Spleen (tissue), 11 donors: ENCODE measurements at regions not wholly inside any gene's neighbourhood (a gene's known extent, or its start where the extent isn't known, plus 50 kb on each side); places are given as distances from the start of the nearest gene placed in this dataset.

ENCODE experiments used
- DNase-seq: peaks from one replicate; pipeline ENCODE4 v3.0.0-alpha.2; 2020
- H3K27ac ChIP-seq, 8 donors: fragments of 200-600 bp; sonication (generic) in 7 of 8; 1 replicate in 4 of 8; 2 replicates in 4 of 8; pipeline versions ENCODE4 v1.5.0 to v1.8.0; 2016 to 2021; ENCODE audit warnings: inconsistent platforms in 4 of 8, mild to moderate bottlenecking in 4 of 8, moderate library complexity in 1 of 8
- H3K27me3 ChIP-seq, 7 donors: fragments of 200-600 bp; sonication (generic) in 6 of 7; replicated peaks in 1 of 7; 1 replicate in 4 of 7; 2 replicates in 3 of 7; pipeline versions ENCODE4 v1.5.0 to v1.8.0; 2016 to 2021; ENCODE audit warnings: inconsistent platforms in 3 of 7, mild to moderate bottlenecking in 1 of 7
- H3K36me3 ChIP-seq, 6 donors: fragments of 200-600 bp; sonication (generic) in 5 of 6; 1 replicate in 4 of 6; 2 replicates in 2 of 6; pipeline versions ENCODE4 v1.5.0 to v1.8.0; 2016 to 2021; ENCODE audit warnings: inconsistent platforms in 2 of 6
- H3K4me1 ChIP-seq, 6 donors: fragments of 200-600 bp; sonication (generic) in 5 of 6; 1 replicate in 3 of 6; 2 replicates in 3 of 6; pipeline versions ENCODE4 v1.5.0 to v1.8.0; 2016 to 2021; ENCODE audit warnings: inconsistent platforms in 3 of 6
- H3K4me3 ChIP-seq, 8 donors: fragments of 200-600 bp; sonication (generic) in 7 of 8; 1 replicate in 4 of 8; 2 replicates in 4 of 8; pipeline versions ENCODE4 v1.5.0 to v1.8.0; 2016 to 2021; ENCODE audit warnings: inconsistent platforms in 4 of 8, mild to moderate bottlenecking in 4 of 8, moderate library complexity in 2 of 8
- H3K9me3 ChIP-seq, 8 donors: fragments of 200-600 bp; sonication (generic) in 7 of 8; 1 replicate in 4 of 8; 2 replicates in 4 of 8; pipeline versions ENCODE4 v1.5.0 to v1.8.0; 2016 to 2021; ENCODE audit warnings: inconsistent platforms in 4 of 8
- CTCF ChIP-seq, 11 experiments: fragments of 200-600 bp in 7 of 11; fragments of 450-650 bp in 4 of 11; sonication (generic) in 4 of 11; IDR thresholded peaks in 8 of 11; conservative IDR thresholded peaks in 3 of 11; 1 replicate in 7 of 11; 2 replicates in 4 of 11; pipeline versions ENCODE4 v1.4.0 to v1.8.0; 2016 to 2021; ENCODE audit warnings: antibody characterized with exemption in 11 of 11, inconsistent platforms in 4 of 11, mild to moderate bottlenecking in 1 of 11
- POLR2A ChIP-seq, 3 donors: fragments of 450-650 bp; IDR thresholded peaks; one replicate each; pipeline ENCODE4 v1.5.1; 2017; ENCODE audit warnings: antibody characterized with exemption in 3 of 3, mild to moderate bottlenecking in 1 of 3
- POLR2AphosphoS5 ChIP-seq, 3 donors: sonication (generic); formaldehyde crosslinking; IDR thresholded peaks; one replicate each; pipeline ENCODE4 v1.5.1; 2017; ENCODE audit warnings: antibody characterized with exemption in 3 of 3
- WGBS, 5 donors: extraction: QIAGEN DNeasy Blood & Tissue Kit in 3 of 5; methylation state at CpG; one replicate each; pipeline versions ENCODE4 v1.1.5 to v1.1.7; 2013 to 2018; 5-methylcytosine and 5-hydroxymethylcytosine counted together
- intact Hi-C: fragments of 100-400 bp; cut with DNase I; formaldehyde crosslinking; loops from one replicate; pipeline ENCODE4 v1.15.0; 2023; ENCODE audit warnings: low total_unique reads
- donor health status: healthy with polysubstance abuse.
- donor health status: DM: no; HTN: no; CAD: no; lungs with moderate emphysema.
- donor health status: DM: no; HTN: no; CAD: no.
- donor health status: Bipolar disorder and iron deficiency.
- donor health status: healthy.
- donor health status: DM: no; HTN: no; CAD: no.
- donor health status: DM: yes; HTN: yes; CAD: no.

GRCh38 chr2:117644403-117644802 lies 170.1 kb upstream of the DDX18 start:
- Histone ChIP-seq H3K27me3 (no peaks in the 10 kb centered on the region), H3K9me3 (no peaks in the 10 kb centered on the region), H3K27ac (no peak overlapping the region), H3K36me3 (no peaks in the 10 kb centered on the region), H3K4me1 (no peaks in the 10 kb centered on the region), H3K4me3 (no peak overlapping the region)
- intact Hi-C loops, result no loop called here
- TF ChIP-seq POLR2AphosphoS5 (IDR thresholded peaks at IDR 0.05) (no peak), POLR2A (IDR thresholded peaks at IDR 0.05) (no peak), CTCF (IDR thresholded peaks at IDR 0.05 in 8 of 11, conservative IDR thresholded peaks at IDR 0.05 in 3 of 11) (no peak)
- WGBS, 5 donors, result 54 to 74% (median 68%) methylated on average over 3 of the region's 3 CpGs
- DNase-seq, result no peak

DNA sequence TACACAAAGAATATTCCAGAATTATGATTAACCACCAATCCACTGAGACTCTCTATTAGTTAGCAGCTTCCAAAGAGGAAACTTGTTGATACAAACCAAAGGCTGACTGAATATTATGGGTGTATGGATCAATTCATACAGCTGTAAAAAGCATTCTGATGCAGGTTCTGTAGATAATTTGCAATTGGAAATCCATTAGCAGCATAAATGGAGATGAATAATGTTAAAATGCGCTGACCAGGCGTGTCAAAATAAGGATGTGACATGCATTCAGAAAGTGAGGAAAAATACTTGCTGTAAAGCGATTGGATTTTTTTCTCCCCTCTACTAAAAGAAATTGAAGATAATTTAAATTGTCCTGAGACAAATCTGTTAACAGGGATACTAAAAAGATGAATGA lies 169.0 kb upstream of the DDX18 start:
- intact Hi-C loops, result no loop called here
- no peaks in the 10 kb centered on the region for H3K27me3 ChIP-seq
- H3K27ac ChIP-seq, result no peak overlapping the region
- DNase-seq, result no peak
- H3K4me3 ChIP-seq, result no peak overlapping the region
- WGBS, 5 donors, result 58 to 81% (median 66%) methylated on average over 3 of the region's 3 CpGs
- TF ChIP-seq CTCF (IDR thresholded peaks at IDR 0.05 in 8 of 11, conservative IDR thresholded peaks at IDR 0.05 in 3 of 11), result no peak
- no peak for TF ChIP-seq POLR2AphosphoS5 (IDR thresholded peaks at IDR 0.05)
- no peak for TF ChIP-seq POLR2A (IDR thresholded peaks at IDR 0.05)
- H3K36me3 ChIP-seq, result no peaks in the 10 kb centered on the region
- H3K4me1 ChIP-seq, result no peaks in the 10 kb centered on the region
- H3K9me3 ChIP-seq, result no peaks in the 10 kb centered on the region

DNA sequence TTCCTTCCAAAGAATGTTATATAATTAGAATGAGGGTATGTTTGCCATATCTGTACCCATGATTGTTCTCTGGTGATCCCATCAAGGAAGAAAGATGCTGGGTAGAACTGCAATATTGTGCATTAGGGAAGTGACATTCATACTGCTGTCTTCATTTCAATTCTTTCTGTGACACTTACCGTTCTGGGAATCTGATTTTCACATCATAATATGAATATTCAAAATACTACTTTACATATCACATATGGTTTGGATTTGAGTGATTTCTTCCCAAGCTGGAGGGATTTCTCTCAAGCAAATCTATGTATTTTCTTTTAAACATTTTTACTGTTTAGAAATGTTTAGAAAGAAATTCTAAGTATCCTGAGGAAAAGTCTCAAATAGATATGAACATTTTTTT lies 168.4 kb upstream of the DDX18 start:
- Histone ChIP-seq H3K27ac (no peak overlapping the region), H3K36me3 (no peaks in the 10 kb centered on the region), H3K4me3 (no peak overlapping the region), H3K27me3 (no peaks in the 10 kb centered on the region), H3K4me1 (no peaks in the 10 kb centered on the region), H3K9me3 (no peaks in the 10 kb centered on the region)
- 60 to 82% (median 76%) methylated on average over 1 of the region's 1 CpG for WGBS, 5 donors
- no peak for DNase-seq
- intact Hi-C loops, result no loop called here
- TF ChIP-seq CTCF (IDR thresholded peaks at IDR 0.05 in 8 of 11, conservative IDR thresholded peaks at IDR 0.05 in 3 of 11) (no peak), POLR2AphosphoS5 (IDR thresholded peaks at IDR 0.05) (no peak), POLR2A (IDR thresholded peaks at IDR 0.05) (no peak)

GRCh38 chr2:117646872-117647271 lies 167.6 kb upstream of the DDX18 start:
- Histone ChIP-seq H3K9me3 (no peaks in the 10 kb centered on the region), H3K27ac (no peak overlapping the region), H3K27me3 (no peaks in the 10 kb centered on the region), H3K36me3 (no peaks in the 10 kb centered on the region), H3K4me3 (no peak overlapping the region), H3K4me1 (no peaks in the 10 kb centered on the region)
- WGBS, 5 donors, result 64 to 91% (median 85%) methylated on average over 1 of the region's 1 CpG
- no peak for DNase-seq
- TF ChIP-seq POLR2AphosphoS5 (IDR thresholded peaks at IDR 0.05), result no peak
- no peak for TF ChIP-seq POLR2A (IDR thresholded peaks at IDR 0.05)
- no peak for TF ChIP-seq CTCF (IDR thresholded peaks at IDR 0.05 in 8 of 11, conservative IDR thresholded peaks at IDR 0.05 in 3 of 11)
- intact Hi-C loops, result no loop called here
